EL (cell line): ENCODE measurements at regions not wholly inside any gene's neighbourhood (a gene's known extent, or its start where the extent isn't known, plus 50 kb on each side); places are given as distances from the start of the nearest gene placed in this dataset.
"Not testable (repeated sequence)": the region's sequence is repeated elsewhere in the genome, so short reads cannot be mapped to it uniquely, and the experiment has no call there.

Experiments used
- DNase-seq: peaks from one replicate; pipeline ENCODE4 v3.0.0-alpha.2; 2016

GRCh38 chr13:24563087-24563486 lies 50.5 kb upstream of the PARP4 start:
- no peak for DNase-seq

- DNase-seq, result not testable (repeated sequence)
These were observed 51.4 kb upstream of the PARP4 start for GRCh38 chr13:24563971-24564370.

- no peak for DNase-seq
These were observed 52.3 kb upstream of the PARP4 start for GRCh38 chr13:24564881-24565280.

- not testable (repeated sequence) for DNase-seq
These were observed 55.0 kb upstream of the PARP4 start for GRCh38 chr13:24567593-24567992.

- DNase-seq, result no peak
These were observed 62.3 kb upstream of the PARP4 start for GRCh38 chr13:24574847-24575246.

- DNase-seq, result peak; percentile 40
These were observed 67.7 kb upstream of the PARP4 start for GRCh38 chr13:24580315-24580714.

- not testable (repeated sequence) for DNase-seq
These were observed 69.0 kb upstream of the PARP4 start for GRCh38 chr13:24581578-24581977.

- not testable (repeated sequence) for DNase-seq
These were observed 79.1 kb upstream of the PARP4 start for GRCh38 chr13:24591697-24592096.

GRCh38 chr13:24597906-24598670 lies 82.1 kb upstream of the ATP12A start:
- not testable (repeated sequence) for DNase-seq

GRCh38 chr13:24599019-24599791 lies 81.0 kb upstream of the ATP12A start:
- DNase-seq, result not testable (repeated sequence)

GRCh38 chr13:24605923-24606372 lies 74.3 kb upstream of the ATP12A start:
- DNase-seq, result peak; percentile 17

- no peak for DNase-seq
These were observed 73.6 kb upstream of the ATP12A start for GRCh38 chr13:24606486-24607170.

- DNase-seq, result no peak
These were observed 69.3 kb upstream of the ATP12A start for GRCh38 chr13:24610956-24611355.

GRCh38 chr13:24612726-24613125 lies 67.5 kb upstream of the ATP12A start:
- no peak for DNase-seq

- DNase-seq, result no peak
These were observed 67.1 kb upstream of the ATP12A start for GRCh38 chr13:24613128-24613527.

GRCh38 chr13:24613755-24614154 lies 66.5 kb upstream of the ATP12A start:
- DNase-seq, result no peak

- DNase-seq, result no peak
These were observed 65.7 kb upstream of the ATP12A start for GRCh38 chr13:24614306-24615080.

- DNase-seq, result no peak
These were observed 65.1 kb upstream of the ATP12A start for GRCh38 chr13:24615114-24615513.

- no peak for DNase-seq
These were observed 64.2 kb upstream of the ATP12A start for GRCh38 chr13:24615911-24616472.

- DNase-seq, result no peak
These were observed 63.7 kb upstream of the ATP12A start for GRCh38 chr13:24616514-24616913.

- no peak for DNase-seq
These were observed 62.8 kb upstream of the ATP12A start for GRCh38 chr13:24617256-24618010.
